Effector memory CD4-positive, alpha-beta T cell (primary cell): ENCODE measurements at regions not wholly inside any gene's neighbourhood (a gene's known extent, or its start where the extent isn't known, plus 50 kb on each side); places are given as distances from the start of the nearest gene placed in this dataset.

Experiments used
- DNase-seq, 3 donors: peaks; one replicate each; pipeline ENCODE4 v3.0.0-alpha.2; 2020
- H3K27ac ChIP-seq: 2 replicates; pipeline ENCODE4 v1.7.0; 2013; ENCODE audit warnings: mild to moderate bottlenecking, low read length, moderate library complexity; ENCODE audit not compliant: insufficient read depth, poor library complexity, severe bottlenecking
- H3K27me3 ChIP-seq: replicated peaks from 2 replicates; pipeline ENCODE4 v1.7.0; 2013; ENCODE audit warnings: mild to moderate bottlenecking, low read length; ENCODE audit not compliant: insufficient read depth, control insufficient read depth, poor library complexity, severe bottlenecking
- H3K36me3 ChIP-seq: 2 replicates; pipeline ENCODE4 v1.7.0; 2013; ENCODE audit warnings: mild to moderate bottlenecking, low read length, moderate library complexity; ENCODE audit not compliant: control insufficient read depth, insufficient read depth
- H3K4me1 ChIP-seq: 2 replicates; pipeline ENCODE4 v1.7.0; 2013; ENCODE audit warnings: low read length, mild to moderate bottlenecking; ENCODE audit not compliant: control insufficient read depth, insufficient read depth, poor library complexity, severe bottlenecking
- H3K4me3 ChIP-seq: 2 replicates; pipeline ENCODE4 v1.7.0; 2013; ENCODE audit warnings: low read length, low read depth, mild to moderate bottlenecking; ENCODE audit not compliant: insufficient read depth, poor library complexity, severe bottlenecking
- H3K9me3 ChIP-seq: 2 replicates; pipeline ENCODE4 v1.7.0; 2013; ENCODE audit warnings: mild to moderate bottlenecking, low read length, moderate library complexity; ENCODE audit not compliant: control insufficient read depth

DNA sequence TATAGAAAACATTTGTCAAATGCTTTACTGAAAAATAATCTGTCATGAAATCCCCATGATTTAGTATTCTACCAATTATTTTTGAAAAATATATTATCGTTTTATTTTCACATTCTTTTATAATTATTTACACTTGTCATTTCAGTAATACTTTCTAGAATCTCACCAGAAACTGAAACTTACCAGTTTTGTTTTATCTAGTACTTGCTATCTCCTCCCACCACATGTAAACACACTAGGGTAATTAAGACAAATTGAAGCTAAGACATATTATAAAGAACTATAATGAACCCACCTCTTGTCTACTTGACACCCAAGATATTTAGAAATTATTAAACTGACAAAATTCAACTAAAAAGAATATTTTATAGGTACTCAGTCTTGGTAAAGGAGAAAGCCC is 51.5 kb upstream of the GRM3 start:
- Histone ChIP-seq H3K4me1 (no peaks in the 10 kb centered on the region), H3K9me3 (no peaks in the 10 kb centered on the region), H3K27ac (no peak overlapping the region), H3K4me3 (no peak overlapping the region), H3K27me3 (no peaks in the 10 kb centered on the region), H3K36me3 (no peaks in the 10 kb centered on the region)
- DNase-seq: no peak

DNA sequence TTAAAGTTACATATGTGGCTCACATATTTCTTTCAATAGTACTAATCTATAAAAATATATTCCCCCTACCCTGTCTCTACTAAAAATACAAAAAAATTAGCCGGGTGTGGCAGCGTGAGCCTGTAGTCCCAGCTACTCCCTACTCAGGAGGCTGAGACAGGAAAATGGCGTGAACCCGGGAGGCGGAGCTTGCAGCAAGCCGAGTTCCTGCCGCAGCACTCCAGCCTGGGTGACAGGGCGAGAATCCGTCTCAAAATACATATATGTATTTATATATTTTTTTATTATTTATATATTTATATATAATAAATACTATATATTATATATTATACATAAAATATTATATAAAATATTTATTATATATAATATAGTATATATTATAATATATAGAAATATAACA is 69.7 kb upstream of the GRM3 start:
- Histone ChIP-seq H3K4me3 (no peak overlapping the region), H3K27me3 (no peaks in the 10 kb centered on the region), H3K4me1 (no peaks in the 10 kb centered on the region), H3K36me3 (no peaks in the 10 kb centered on the region), H3K9me3 (no peaks in the 10 kb centered on the region), H3K27ac (no peak overlapping the region)
- DNase-seq: no peak

DNA sequence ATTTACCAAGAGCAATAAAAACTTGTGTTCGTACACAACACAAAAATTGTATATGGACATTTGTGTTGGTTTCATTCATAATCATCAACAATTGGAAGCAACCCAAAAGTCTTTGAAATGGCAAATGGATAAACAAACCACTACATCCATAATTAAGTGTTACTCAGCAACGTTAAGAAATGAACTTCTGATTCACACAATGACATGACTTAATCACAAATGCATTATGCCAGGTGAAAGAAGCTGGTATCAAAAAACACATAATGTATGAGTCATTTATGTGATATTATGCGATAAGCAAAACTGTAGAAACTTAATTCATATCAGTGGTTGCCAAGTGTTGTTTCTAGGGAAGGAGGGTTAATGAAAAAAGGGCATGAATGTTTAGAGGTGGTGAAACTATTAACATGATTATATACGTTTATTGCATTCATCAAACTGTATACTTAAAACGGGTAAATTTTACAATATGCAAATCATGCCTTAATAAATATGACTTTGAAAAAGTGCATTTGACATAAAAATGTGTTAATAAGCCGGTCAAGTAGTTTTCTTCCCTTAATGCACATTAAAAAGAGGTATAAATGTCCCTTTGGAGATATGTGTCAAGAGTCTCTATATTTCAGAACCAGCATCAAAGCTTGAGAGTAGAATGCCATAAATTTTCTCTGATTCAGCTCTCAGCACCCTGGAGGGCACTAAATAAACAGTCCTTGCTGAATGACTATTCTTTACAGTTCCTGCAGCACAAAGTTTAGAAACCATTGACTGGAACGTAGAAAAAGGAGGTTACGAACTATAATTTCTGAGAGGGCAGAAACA is 84.8 kb upstream of the GRM3 start:
- H3K4me3 ChIP-seq: no peak overlapping the region
- H3K27me3 ChIP-seq: no peaks in the 10 kb centered on the region
- no peaks in the 10 kb centered on the region for H3K36me3 ChIP-seq
- DNase-seq: no peak
- H3K27ac ChIP-seq: no peak overlapping the region
- H3K9me3 ChIP-seq: no peaks in the 10 kb centered on the region
- H3K4me1 ChIP-seq: no peaks in the 10 kb centered on the region

DNA sequence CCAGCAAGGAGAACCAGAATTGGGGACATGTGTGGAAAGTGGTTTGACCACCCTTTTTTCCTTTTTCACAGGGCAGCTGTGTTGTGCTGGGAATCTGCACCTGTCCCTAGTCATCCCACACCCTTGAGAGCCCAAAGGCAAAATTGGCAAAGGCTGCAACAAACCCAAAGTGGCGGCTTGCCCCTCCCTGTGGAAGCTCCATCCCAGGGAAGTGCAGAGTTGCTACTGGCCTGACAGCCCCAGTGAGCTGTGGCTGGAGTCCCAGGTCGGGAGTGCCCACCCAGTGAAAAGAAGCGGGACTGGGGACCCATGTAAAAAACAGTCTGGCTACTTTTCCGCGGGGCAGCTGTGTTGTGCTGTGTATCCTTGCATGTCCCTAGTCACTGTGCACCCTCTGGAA is 109.1 kb upstream of the GRM3 start:
- H3K9me3 ChIP-seq: no peaks in the 10 kb centered on the region
- H3K4me3 ChIP-seq: no peak overlapping the region
- H3K36me3 ChIP-seq: no peaks in the 10 kb centered on the region
- no peaks in the 10 kb centered on the region for H3K4me1 ChIP-seq
- DNase-seq: no peak
- no peak overlapping the region for H3K27ac ChIP-seq
- H3K27me3 ChIP-seq: no peaks in the 10 kb centered on the region

DNA sequence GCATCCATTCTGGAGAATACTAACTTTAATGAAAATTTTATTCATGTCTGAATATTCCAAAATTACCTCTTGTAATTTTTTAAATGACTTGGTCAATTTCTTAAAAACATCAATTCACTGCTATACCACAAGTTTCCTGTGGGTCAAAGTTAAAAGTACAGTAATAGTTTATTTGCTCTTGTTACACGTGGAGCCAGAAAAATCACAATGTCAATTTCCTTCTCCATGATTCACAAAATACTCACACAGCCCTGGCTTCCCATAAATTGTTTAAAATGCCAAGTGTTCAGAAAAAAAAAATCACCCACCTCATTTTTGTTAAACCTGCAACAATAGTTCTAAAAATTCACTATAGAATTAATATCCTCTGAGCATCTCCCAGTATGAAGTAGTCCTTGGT is 139.5 kb upstream of the GRM3 start:
- Histone ChIP-seq H3K27ac (no peak overlapping the region), H3K4me3 (no peak overlapping the region), H3K9me3 (no peaks in the 10 kb centered on the region), H3K36me3 (no peaks in the 10 kb centered on the region), H3K27me3 (no peaks in the 10 kb centered on the region), H3K4me1 (no peaks in the 10 kb centered on the region)
- no peak for DNase-seq

DNA sequence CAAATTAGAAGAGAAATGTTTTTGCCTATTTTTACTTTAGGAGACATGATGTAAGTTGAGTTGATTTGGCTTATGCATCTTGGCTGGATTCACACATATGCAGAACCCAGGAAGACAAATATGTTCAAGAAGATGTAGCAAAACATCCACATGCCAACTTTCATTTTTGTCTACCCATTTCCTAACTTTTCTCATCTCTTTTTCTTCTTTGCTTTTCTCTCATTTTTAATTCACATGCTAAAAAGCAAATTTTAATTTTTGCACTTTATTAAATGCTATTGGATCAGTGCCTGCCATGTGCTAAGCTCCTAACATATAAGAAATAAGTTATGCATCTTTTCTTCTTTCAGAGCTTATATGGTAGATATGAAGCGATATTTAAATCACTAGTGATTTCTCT is 143.7 kb upstream of the GRM3 start:
- no peak overlapping the region for H3K27ac ChIP-seq
- H3K9me3 ChIP-seq: no peaks in the 10 kb centered on the region
- no peaks in the 10 kb centered on the region for H3K27me3 ChIP-seq
- H3K4me1 ChIP-seq: no peaks in the 10 kb centered on the region
- DNase-seq: no peak
- H3K4me3 ChIP-seq: no peak overlapping the region
- H3K36me3 ChIP-seq: no peaks in the 10 kb centered on the region

DNA sequence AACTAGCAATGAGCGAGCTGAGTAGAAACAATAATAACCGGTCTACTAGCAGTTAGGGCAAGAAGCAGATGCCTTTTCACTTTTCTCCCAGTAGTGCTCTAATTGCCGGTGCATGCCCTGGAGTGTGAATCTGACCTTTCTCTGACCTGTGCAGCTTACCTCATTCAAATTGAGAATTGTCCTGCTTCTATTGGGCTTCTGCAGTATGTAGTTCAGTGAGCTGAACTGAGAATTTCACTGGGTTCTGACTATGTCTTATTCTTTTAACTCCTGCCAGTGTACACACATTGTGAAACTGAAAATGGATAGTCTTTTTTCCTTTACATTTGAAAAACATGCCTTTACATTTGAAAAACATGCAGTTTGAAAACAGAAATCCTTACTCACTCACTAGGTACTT is 157.9 kb upstream of the GRM3 start:
- H3K9me3 ChIP-seq: no peaks in the 10 kb centered on the region
- no peak for DNase-seq
- H3K4me1 ChIP-seq: no peaks in the 10 kb centered on the region
- H3K27ac ChIP-seq: no peak overlapping the region
- H3K4me3 ChIP-seq: no peak overlapping the region
- H3K36me3 ChIP-seq: no peaks in the 10 kb centered on the region
- no peaks in the 10 kb centered on the region for H3K27me3 ChIP-seq

DNA sequence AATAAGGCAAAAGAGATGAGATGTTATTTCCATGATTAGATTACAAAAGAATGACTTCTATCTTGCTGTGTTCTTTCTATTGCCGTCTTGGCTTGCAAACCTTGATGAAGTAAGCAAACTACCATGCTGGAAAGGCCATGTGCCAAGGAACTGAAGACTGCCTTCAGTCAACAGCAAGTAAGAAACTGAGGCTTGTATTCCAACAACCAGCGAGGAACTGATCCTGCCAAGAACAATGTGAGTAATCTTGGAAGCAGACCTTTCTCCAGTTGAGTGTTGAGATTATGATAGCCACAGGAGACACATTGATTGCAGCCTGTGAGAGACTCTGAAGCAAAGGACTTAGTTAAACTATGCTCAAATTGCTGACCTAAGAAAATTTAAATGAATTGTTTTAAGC is 164.6 kb upstream of the GRM3 start:
- Histone ChIP-seq H3K27me3 (no peaks in the 10 kb centered on the region), H3K27ac (no peak overlapping the region), H3K4me3 (no peak overlapping the region), H3K9me3 (no peaks in the 10 kb centered on the region), H3K36me3 (no peaks in the 10 kb centered on the region), H3K4me1 (no peaks in the 10 kb centered on the region)
- no peak for DNase-seq

DNA sequence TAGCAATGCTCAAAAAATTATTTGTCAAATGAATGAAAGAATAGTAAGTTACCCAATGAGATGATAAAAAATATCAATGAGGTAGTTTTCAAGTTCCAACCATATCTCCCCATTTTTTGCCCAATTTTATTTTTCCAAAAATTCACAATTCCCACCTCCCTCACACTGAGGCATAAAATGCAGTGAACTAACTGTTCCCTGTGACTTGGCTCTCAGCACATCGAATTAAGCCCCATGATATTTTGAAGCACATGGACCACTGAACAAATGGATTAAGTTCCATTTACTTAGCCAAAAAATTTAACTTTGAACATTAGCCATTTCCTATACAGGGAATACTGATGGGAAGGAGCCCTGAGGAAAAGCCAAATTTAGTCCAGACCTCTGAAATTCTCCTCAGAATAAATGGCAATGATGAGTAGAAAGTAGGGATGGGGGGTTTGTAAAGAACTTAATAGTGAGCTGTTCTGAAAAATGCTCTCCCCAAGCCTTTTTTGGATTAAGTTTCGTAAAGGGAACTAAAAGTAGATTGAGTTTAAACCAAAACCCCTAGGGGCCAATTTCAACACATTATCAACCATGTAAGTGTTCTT is 166.3 kb upstream of the GRM3 start:
- H3K4me1 ChIP-seq: no peaks in the 10 kb centered on the region
- H3K9me3 ChIP-seq: no peaks in the 10 kb centered on the region
- no peaks in the 10 kb centered on the region for H3K36me3 ChIP-seq
- H3K4me3 ChIP-seq: no peak overlapping the region
- no peak for DNase-seq
- no peaks in the 10 kb centered on the region for H3K27me3 ChIP-seq
- no peak overlapping the region for H3K27ac ChIP-seq

DNA sequence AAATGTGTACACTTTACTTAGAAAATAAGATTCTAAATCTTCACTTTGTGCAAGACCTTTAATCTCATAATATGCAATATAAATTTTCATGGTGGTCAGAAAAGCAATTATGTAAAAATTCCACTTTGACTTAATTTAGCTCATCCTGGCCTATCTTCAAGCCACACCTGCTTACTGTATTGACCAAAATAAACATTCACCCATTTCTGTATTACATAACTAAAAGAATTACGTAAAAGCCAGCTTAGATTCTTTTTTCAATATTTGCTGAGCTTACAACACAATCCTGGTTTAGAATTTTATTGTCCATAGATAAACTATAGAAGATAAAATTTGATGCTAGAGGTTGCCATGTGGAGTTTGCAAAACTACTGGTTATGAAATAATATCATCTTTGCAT is 172.9 kb upstream of the GRM3 start:
- Histone ChIP-seq H3K27me3 (no peaks in the 10 kb centered on the region), H3K4me1 (no peaks in the 10 kb centered on the region), H3K27ac (no peak overlapping the region), H3K9me3 (no peaks in the 10 kb centered on the region), H3K4me3 (no peak overlapping the region), H3K36me3 (no peaks in the 10 kb centered on the region)
- DNase-seq: no peak
